Panc1 (cell line): ENCODE measurements at regions not wholly inside any gene's neighbourhood (a gene's known extent, or its start where the extent isn't known, plus 50 kb on each side); places are given as distances from the start of the nearest gene placed in this dataset.

Experiments used
- ATAC-seq: fragments of 200-7000 bp; cut with Tn5 transposase; 2 replicates; pipeline ENCODE4 v1.9.1; 2020; ENCODE audit warnings: mild to moderate bottlenecking, moderate library complexity
- BruUV-seq: library from RNA; stranded (reverse); fragments of 400-500 nt; replicated peaks from 2 replicates; lab custom pipeline; 2021; lab: Mats Ljungman, UMichigan
- CTCF ChIA-PET: fragments of 300-600 bp; sonication (Branson Sonifier 250); formaldehyde crosslinking; loops from one replicate; lab custom pipeline; 2022; ENCODE audit warnings: antibody characterized with exemption; lab: Charles Lee
- POLR2A ChIA-PET: fragments of 300-600 bp; sonication (Branson Sonifier 250); formaldehyde crosslinking; loops from one replicate; lab custom pipeline; 2022; ENCODE audit warnings: antibody characterized with exemption; lab: Charles Lee
- DNase-seq: peaks from one replicate; pipeline ENCODE4 v3.0.0-alpha.2; 2010; ENCODE audit warnings: low read depth, low spot score
- H3K27ac ChIP-seq: 2 replicates; pipeline ENCODE4 v1.5.1; 2011; ENCODE audit warnings: mild to moderate bottlenecking, low read length, inconsistent platforms
- H3K27me3 ChIP-seq: fragments of 200-500 bp; sonication (Bioruptor generic); 2 replicates; pipeline ENCODE4 v1.6.0; 2014; ENCODE audit warnings: low read length, inconsistent platforms; ENCODE audit not compliant: control insufficient read depth, insufficient read depth
- H3K36me3 ChIP-seq: fragments of 200-500 bp; sonication (Bioruptor generic); 2 replicates; pipeline ENCODE4 v1.5.1; 2014; ENCODE audit warnings: inconsistent platforms, mild to moderate bottlenecking, low read length, moderate library complexity; ENCODE audit not compliant: control insufficient read depth, insufficient read depth
- H3K4me1 ChIP-seq: 2 replicates; pipeline ENCODE4 v1.5.1; 2011; ENCODE audit warnings: inconsistent platforms, mild to moderate bottlenecking, low read length, moderate library complexity; ENCODE audit not compliant: control insufficient read depth, insufficient read depth
- H3K4me3 ChIP-seq, 2 experiments: 2 replicates each; pipeline ENCODE4 v1.5.1; 2011 to 2012; ENCODE audit warnings: low read depth in 2 of 2, low read length in 2 of 2, mild to moderate bottlenecking in 2 of 2, inconsistent platforms in 1 of 2, moderate library complexity in 1 of 2
- H3K9me3 ChIP-seq: fragments of 200-500 bp; sonication (Bioruptor generic); 2 replicates; pipeline ENCODE4 v1.5.1; 2014; ENCODE audit warnings: low read depth, mild to moderate bottlenecking, inconsistent platforms, low read length, moderate library complexity; ENCODE audit not compliant: control insufficient read depth, insufficient read depth
- POLR2AphosphoS5 ChIP-seq: IDR thresholded peaks from 2 replicates; pipeline ENCODE4 v1.6.1; 2012; ENCODE audit warnings: mild to moderate bottlenecking, low read depth, low read length, moderate library complexity
- SIN3A ChIP-seq: IDR thresholded peaks from 2 replicates; pipeline ENCODE4 v1.6.1; 2012; ENCODE audit warnings: low read depth, mild to moderate bottlenecking, low read length, moderate library complexity, borderline replicate concordance; ENCODE audit not compliant: insufficient read depth
- TCF7L2 ChIP-seq: IDR thresholded peaks from 2 replicates; pipeline ENCODE4 v1.6.1; 2011; ENCODE audit warnings: mild to moderate bottlenecking, low read depth, low read length, inconsistent platforms
- in situ Hi-C: cut with HindIII; loops from 2 replicates; pipeline ENCODE4 v1.10.0; 2016; ENCODE audit warnings: low sequenced_read_pairs, low pct_unique_long_range_greater_than_20kb
- intact Hi-C: fragments of 100-400 bp; cut with micrococcal nuclease; formaldehyde crosslinking; loops from one replicate; pipeline ENCODE4 v1.10.0; 2022; ENCODE audit not compliant: unreplicated experiment
- TF ChIP-seq, protein P1 (sequence below): fragments of 450-650 bp; IDR thresholded peaks from 2 replicates; pipeline ENCODE4 v1.5.1; 2017; ENCODE audit warnings: mild to moderate bottlenecking
- TF ChIP-seq, protein P2 (sequence below), 2 experiments: IDR thresholded peaks; 2 replicates each; pipeline ENCODE4 v1.6.1; 2011 to 2012; ENCODE audit warnings: low read depth in 2 of 2, control low read depth in 1 of 2, low read length in 1 of 2, mild to moderate bottlenecking in 1 of 2, moderate library complexity in 1 of 2; ENCODE audit not compliant: insufficient read depth in 1 of 2

DNA sequence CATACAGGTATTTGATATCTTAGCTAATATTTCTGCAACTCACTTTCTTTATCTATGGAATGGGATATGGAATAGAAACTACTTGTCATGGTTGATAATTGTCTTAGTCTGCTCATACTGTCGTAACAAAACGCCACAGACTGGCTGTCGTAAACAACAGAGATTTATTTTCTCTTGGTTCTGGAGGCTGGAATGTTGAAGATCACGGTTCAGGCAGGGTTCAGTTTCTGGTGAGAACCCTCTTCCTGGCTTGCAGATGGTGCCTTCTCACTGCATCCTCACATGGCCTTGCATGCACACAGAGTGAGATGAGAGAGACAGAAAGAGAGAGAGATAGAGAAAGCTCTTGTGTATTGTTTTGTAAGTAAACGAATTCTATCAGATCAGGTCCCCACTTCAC is 332.7 kb upstream of the MAGI2 start:
- no peaks in the 10 kb centered on the region for H3K36me3 ChIP-seq
- no peak overlapping the region for H3K4me3 ChIP-seq
- no peaks in the 10 kb centered on the region for H3K4me1 ChIP-seq
- POLR2A ChIA-PET, result no interaction called here
- intact Hi-C loops (no loop called here), in situ Hi-C loops (no loop called here)
- no peak for ATAC-seq
- DNase-seq, result no peak
- BruUV-seq, result no TSS peak
- TF ChIP-seq, protein P1, sequence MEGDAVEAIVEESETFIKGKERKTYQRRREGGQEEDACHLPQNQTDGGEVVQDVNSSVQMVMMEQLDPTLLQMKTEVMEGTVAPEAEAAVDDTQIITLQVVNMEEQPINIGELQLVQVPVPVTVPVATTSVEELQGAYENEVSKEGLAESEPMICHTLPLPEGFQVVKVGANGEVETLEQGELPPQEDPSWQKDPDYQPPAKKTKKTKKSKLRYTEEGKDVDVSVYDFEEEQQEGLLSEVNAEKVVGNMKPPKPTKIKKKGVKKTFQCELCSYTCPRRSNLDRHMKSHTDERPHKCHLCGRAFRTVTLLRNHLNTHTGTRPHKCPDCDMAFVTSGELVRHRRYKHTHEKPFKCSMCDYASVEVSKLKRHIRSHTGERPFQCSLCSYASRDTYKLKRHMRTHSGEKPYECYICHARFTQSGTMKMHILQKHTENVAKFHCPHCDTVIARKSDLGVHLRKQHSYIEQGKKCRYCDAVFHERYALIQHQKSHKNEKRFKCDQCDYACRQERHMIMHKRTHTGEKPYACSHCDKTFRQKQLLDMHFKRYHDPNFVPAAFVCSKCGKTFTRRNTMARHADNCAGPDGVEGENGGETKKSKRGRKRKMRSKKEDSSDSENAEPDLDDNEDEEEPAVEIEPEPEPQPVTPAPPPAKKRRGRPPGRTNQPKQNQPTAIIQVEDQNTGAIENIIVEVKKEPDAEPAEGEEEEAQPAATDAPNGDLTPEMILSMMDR, result no peak
- TF ChIP-seq, protein P2, sequence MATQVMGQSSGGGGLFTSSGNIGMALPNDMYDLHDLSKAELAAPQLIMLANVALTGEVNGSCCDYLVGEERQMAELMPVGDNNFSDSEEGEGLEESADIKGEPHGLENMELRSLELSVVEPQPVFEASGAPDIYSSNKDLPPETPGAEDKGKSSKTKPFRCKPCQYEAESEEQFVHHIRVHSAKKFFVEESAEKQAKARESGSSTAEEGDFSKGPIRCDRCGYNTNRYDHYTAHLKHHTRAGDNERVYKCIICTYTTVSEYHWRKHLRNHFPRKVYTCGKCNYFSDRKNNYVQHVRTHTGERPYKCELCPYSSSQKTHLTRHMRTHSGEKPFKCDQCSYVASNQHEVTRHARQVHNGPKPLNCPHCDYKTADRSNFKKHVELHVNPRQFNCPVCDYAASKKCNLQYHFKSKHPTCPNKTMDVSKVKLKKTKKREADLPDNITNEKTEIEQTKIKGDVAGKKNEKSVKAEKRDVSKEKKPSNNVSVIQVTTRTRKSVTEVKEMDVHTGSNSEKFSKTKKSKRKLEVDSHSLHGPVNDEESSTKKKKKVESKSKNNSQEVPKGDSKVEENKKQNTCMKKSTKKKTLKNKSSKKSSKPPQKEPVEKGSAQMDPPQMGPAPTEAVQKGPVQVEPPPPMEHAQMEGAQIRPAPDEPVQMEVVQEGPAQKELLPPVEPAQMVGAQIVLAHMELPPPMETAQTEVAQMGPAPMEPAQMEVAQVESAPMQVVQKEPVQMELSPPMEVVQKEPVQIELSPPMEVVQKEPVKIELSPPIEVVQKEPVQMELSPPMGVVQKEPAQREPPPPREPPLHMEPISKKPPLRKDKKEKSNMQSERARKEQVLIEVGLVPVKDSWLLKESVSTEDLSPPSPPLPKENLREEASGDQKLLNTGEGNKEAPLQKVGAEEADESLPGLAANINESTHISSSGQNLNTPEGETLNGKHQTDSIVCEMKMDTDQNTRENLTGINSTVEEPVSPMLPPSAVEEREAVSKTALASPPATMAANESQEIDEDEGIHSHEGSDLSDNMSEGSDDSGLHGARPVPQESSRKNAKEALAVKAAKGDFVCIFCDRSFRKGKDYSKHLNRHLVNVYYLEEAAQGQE (IDR thresholded peaks at IDR 0.05; ENCODE audit: insufficient read depth in 1 of 2, low read depth in 2 of 2, low read length in 1 of 2), result no peak
- TF ChIP-seq TCF7L2, result no peak
- H3K27me3 ChIP-seq, result no peaks in the 10 kb centered on the region
- CTCF ChIA-PET, result no interaction called here
- no peak overlapping the region for H3K27ac ChIP-seq
- H3K9me3 ChIP-seq, result no peaks in the 10 kb centered on the region

DNA sequence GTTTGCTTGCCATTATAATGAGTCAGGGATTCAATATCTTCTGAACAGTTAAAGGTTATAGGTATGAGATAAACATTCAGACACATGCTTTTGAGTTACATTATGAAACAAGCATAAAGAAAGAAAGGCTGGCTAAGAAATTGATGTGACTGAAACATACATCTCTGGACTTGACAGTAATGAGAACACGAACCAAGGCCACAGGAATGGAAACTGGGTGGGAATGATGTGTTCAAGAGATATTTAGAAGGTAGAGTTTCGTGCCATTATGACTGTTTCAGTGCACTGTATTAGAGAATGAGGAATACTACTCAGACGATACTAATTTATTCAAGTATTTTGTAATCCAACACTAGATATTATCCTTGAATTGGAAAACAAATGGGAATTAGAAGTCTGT is 332.1 kb upstream of the MAGI2 start:
- no peaks in the 10 kb centered on the region for H3K27me3 ChIP-seq
- H3K4me3 ChIP-seq, result no peak overlapping the region
- intact Hi-C loops (no loop called here), in situ Hi-C loops (no loop called here)
- H3K36me3 ChIP-seq, result no peaks in the 10 kb centered on the region
- no TSS peak for BruUV-seq
- TF ChIP-seq POLR2AphosphoS5 (no peak), TCF7L2 (no peak), SIN3A (no peak)
- TF ChIP-seq, protein P1, result no peak
- TF ChIP-seq, protein P2 (IDR thresholded peaks at IDR 0.05; ENCODE audit: insufficient read depth in 1 of 2, low read depth in 2 of 2, low read length in 1 of 2), result no peak
- ChIA-PET POLR2A (no interaction called here), CTCF (no interaction called here)
- no peak overlapping the region for H3K27ac ChIP-seq
- no peaks in the 10 kb centered on the region for H3K9me3 ChIP-seq
- ATAC-seq (no peak), DNase-seq (no peak)
- no peaks in the 10 kb centered on the region for H3K4me1 ChIP-seq
